Glomerular endothelial cell (primary cell): ENCODE measurements at regions not wholly inside any gene's neighbourhood (a gene's known extent, or its start where the extent isn't known, plus 50 kb on each side); places are given as distances from the start of the nearest gene placed in this dataset.
A peak's percentile ranks its signal among the peaks of the same experiment; 100 is the strongest.

ENCODE experiments used
- DNase-seq: peaks from one replicate; pipeline ENCODE4 v3.0.0-alpha.2; 2011; ENCODE audit warnings: low read depth, low spot score; ENCODE audit errors: extremely low read depth

DNA sequence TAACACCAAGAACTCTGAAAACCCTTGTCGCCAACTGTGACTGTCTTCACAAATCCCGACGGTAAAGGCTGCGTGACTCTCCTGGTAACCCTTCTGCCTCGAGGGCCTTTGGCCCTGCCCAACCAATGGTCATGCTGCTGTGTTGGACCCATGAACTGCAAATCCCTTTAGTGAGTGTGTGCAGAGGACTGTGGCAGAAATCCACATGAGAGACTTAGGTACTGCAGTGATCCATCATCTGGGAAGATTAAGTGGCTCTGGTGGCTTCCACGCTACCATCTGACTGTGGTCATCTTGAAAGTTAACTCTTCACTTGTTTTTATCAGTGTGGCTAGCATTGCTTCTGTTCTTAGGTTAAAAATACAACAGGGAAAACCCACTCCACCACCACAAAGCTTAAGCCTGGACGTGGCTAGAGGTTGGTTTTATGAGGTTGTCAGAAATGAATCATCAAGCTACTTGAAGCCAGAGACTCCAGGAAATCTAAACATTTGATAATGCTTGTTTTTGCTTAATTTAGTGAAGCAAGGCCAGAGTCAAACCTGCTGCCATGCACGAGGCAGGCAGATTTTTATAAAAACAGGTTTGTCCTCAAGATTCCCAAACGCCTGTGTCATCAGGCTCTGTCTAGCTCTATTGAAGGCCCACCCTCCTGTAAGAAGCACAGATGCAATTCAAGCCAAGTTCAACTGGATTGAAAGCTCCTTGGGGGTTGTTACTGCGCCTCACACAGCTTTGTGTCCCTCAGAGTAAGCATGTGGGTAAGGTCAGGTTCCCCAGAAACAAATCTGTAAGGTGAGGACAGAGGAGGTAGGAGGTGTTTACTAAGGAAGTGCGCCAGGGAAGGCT, 52.7 kb upstream of the ERCC6L2 start:
- peak; percentile 39 for DNase-seq

DNA sequence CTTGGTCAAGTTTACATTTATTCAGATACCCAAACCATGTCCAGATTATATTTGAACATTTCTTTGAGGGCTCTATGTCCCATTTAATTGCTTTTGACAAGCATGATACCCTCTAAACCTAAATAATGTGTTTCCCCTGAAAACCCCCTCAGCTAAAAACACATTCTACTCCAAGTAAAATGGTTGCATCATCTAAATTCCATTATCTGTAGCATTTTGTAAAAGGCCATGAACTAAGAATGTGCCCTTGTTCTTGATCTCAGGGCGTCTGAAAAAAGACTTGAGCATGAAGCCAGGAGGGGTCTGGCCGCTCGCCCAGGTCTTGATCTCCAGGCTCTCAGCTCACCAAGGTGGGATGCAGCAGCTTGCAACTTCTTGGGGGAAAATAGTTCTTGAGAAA, 53.5 kb upstream of the ERCC6L2 start:
- DNase-seq = no peak

- no peak for DNase-seq
These were observed 55.4 kb upstream of the ERCC6L2 start for GRCh38 chr9:95820074-95820473.

GRCh38 chr9:95819636-95820035, 55.9 kb upstream of the ERCC6L2 start:
- DNase-seq = no peak

- DNase-seq = no peak
These were observed 58.3 kb upstream of the ERCC6L2 start for GRCh38 chr9:95817205-95817604.

GRCh38 chr9:95816716-95817115, 58.8 kb upstream of the ERCC6L2 start:
- DNase-seq = no peak

DNA sequence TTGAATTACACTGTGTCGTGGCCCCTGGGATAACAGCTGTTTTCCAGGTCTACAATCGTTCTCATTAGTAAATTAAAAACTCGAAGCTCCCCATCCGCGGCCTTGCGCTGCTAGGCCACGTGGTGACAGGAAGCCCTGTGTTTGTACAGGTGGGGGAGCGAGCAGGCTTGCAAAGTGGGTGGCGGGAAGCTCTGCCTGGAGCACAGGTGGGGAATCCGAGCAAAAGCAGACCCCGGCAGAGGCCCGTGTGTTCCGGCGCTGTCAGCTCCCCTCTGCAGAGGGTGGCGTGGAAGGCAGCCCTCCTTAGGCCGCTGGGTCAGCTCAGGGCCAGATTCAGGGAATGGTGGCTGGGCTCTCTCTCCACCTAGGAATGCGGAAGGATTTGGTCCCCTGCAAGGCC, 59.5 kb upstream of the ERCC6L2 start:
- DNase-seq = no peak

DNA sequence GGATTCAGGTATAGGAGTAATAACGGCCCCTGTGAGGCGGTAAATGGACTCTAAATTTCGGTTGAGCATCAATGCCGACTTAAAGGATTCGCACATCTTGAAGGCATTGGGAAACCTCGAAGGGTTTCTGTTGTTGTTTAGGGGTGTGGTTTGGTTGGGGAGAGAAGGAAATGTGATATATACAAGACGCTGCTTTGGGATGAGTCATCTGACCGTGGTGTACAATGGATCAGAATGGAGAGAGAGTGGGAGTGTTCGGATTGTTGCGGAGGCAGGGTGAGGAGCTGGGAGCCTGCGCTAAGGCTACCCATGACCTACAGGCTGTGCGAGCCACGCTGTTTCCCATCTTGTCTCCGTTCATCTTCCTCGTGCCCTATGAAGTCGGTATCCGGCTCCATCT, 60.4 kb upstream of the ERCC6L2 start:
- DNase-seq = no peak

GRCh38 chr9:95813923-95814322, 61.6 kb upstream of the ERCC6L2 start:
- DNase-seq = no peak

- DNase-seq = no peak
These were observed 64.7 kb upstream of the ERCC6L2 start for GRCh38 chr9:95810814-95811213.

DNA sequence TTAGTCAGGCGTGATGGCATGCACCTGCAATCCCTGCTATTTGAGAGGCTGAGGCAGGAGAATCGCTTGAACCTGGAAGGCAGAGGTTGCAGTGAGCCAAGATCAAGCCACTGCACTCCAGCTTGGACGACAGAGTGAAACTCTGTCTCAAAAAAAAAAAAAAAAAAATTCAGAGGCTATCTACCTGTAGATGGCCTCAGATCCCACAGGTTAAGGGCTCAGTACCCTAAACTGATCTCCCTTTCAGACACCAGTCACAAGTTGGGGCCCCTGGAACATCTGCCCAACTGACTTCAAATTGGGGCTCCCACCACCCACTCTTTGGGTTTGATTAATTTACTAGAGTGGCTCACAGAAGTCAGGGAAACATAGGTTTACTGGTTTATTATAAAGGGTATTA, 65.4 kb upstream of the ERCC6L2 start:
- no peak for DNase-seq

DNA sequence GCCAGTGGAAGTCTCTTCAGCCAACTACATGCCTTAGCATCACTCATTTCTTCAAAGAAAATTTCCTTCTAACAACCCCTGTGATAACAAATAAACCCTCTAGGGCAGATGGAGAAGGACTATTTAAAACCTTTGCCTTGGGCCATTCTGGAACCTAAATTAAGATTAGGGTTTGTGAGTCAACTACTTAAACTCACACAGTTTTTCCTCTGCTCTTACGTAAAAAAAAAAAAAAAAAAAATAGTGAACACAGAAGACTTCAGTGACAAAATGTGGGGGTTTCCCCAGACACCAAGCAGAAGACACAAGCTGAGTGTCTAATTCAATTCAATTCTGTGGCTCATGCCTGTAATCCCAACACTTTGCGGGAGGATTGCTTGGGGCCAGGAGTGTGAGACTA, 65.8 kb upstream of the ERCC6L2 start:
- DNase-seq = no peak

DNA sequence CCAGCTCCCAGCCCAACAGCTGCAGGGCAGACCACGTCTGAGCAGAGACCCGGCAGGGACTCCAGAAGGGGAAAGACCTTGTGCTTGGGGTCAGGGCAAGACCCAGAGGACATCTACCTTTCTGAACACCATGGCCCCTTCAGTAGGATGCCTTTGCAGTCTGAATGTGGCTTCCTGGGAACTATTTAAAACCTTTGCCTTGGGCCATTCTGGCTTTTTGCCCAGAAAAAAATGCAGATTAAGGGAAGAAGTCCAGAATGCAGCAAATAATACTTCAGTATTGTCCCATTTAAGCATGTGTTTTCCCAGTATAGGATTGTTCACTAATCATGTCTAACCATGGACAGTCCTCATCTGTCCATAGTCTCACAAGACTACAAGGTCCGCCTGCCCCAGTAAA, 67.5 kb upstream of the ERCC6L2 start:
- no peak for DNase-seq

- no peak for DNase-seq
These were observed 68.1 kb upstream of the ERCC6L2 start for GRCh38 chr9:95807326-95807947.

DNA sequence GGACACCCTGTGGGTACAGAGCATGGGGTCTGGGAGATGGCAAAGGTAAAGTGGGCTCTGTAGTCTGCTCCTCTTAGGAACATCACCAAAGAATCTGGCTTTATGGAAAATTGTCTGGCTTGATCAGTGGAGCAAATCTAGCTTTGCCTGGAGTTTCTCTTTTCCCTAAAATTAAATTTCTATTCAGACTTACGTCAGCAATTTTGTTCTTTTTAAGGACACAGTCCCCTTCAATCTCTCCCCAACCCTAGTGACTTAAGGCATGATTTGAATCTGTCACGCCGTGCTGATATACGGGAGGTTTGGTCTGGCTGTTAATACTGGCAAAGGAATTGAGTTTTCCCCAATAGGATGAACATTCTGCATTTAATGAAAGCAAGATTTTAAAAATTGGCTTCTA, 72.3 kb upstream of the ERCC6L2 start:
- DNase-seq = no peak

- peak; percentile 44 for DNase-seq
These were observed 73.7 kb upstream of the ERCC6L2 start for GRCh38 chr9:95801797-95802196.

- DNase-seq = no peak
These were observed 79.5 kb upstream of the ERCC6L2 start for GRCh38 chr9:95796029-95796428.

DNA sequence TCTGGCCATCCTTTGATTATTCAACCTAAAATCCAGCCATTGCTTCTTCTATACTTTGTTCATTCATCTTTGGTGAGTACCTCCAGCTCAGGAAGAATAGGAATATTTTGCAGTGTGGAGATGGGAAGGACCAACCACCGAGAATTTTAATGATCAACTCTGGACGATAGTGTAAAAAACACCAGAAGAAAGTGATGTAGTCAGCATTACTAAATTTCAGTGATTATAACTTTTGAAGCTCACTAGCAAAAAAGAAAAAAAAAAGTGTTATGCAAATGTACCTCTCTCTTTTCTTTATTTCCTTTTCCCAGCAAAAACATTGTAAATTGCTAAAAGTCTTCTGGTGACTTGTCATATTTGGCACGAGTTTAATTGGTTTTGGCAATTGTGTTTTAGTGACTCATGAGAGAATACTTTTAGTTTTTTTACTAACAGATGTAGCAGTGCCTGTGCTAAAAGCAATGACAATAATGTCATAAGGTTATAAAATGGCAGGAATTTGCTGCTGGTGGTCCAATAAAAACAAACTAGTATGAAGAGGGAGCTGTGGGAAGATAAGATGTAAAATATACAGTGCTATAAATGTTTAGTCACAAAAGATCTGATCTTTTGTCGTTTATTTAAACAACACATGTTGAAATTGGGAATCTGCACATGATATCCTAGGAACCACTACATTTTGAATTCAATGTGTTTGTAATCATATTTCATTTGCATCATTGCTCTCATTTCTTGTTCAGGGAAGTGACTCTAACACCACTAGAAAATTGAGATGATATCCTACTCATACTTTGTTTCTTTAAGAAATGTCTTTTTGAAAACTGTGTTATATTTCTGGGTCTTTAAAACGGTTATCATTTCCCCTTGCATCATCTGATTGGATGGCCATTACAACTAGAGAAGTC, 81.3 kb upstream of the ERCC6L2 start:
- peak; percentile 90 for DNase-seq

DNA sequence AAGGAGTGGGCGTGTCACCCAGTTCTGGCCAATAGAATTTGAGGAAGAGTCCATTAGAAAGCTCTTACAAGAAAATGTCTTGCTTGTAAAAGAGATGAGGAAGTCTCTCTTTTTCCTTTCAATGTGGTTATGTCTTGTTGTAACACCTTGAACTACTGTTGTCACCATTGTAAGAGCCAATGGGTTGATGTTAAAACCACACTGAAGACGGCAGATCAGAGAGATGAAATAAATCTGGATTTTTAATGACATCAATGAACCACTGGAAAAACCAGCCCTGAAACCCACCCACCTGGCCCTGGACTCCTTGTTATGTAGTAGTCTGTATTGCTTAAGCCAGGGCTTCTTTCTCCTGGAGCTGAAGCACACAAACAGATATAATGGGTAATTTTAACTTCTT, 83.8 kb upstream of the ERCC6L2 start:
- no peak for DNase-seq

DNA sequence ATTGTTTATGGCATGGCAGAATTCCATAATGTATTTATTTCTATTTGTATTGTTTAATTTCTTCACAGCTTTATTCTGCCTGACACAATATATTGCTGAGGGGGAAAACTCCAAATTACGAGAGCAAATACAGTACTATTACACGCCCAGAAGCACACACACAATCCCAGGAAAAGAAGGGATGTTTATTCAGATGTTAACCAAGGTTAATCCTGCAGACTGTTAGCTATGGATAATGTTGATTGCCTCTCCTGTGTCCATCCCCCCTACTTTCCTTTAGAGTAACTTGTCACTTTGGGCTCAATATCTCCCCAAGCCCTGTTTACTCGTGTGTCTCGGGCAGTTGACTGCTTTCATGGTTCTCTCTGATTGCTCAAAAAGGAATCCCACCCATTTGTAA, 84.2 kb upstream of the ERCC6L2 start:
- DNase-seq = no peak

GRCh38 chr9:95788521-95788991, 86.9 kb upstream of the ERCC6L2 start:
- DNase-seq = no peak
